ENCODE measurements at regions not wholly inside any gene's neighbourhood (a gene's known extent, or its start where the extent isn't known, plus 50 kb on each side); places are given as distances from the start of the nearest gene placed in this dataset.

DNA sequence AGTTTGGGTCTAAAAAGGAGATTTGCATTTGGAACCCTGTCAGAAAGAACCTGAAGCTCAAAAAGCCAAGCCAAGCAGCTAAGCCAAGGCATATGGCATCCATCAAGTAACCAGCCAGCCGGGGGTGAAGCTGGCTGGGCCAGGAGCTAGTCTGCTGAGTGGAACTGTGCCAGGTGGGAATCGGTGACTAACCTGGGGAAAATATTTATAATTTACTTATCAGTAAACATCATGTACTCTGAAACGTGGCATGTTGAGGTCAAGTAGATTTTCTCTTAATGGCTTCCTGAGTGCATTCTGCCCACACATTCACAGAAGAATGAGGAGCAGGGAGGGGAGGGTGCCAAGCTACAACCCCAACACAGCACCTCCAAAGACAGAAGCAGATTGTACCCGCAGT is 70.5 kb upstream of the SESN3 start:
- TF ChIP-seq, protein P1, sequence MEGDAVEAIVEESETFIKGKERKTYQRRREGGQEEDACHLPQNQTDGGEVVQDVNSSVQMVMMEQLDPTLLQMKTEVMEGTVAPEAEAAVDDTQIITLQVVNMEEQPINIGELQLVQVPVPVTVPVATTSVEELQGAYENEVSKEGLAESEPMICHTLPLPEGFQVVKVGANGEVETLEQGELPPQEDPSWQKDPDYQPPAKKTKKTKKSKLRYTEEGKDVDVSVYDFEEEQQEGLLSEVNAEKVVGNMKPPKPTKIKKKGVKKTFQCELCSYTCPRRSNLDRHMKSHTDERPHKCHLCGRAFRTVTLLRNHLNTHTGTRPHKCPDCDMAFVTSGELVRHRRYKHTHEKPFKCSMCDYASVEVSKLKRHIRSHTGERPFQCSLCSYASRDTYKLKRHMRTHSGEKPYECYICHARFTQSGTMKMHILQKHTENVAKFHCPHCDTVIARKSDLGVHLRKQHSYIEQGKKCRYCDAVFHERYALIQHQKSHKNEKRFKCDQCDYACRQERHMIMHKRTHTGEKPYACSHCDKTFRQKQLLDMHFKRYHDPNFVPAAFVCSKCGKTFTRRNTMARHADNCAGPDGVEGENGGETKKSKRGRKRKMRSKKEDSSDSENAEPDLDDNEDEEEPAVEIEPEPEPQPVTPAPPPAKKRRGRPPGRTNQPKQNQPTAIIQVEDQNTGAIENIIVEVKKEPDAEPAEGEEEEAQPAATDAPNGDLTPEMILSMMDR (conservative IDR thresholded peaks at IDR 0.05 in 1 of 2, IDR thresholded peaks at IDR 0.05 in 1 of 2; ENCODE audit: low read depth in 1 of 2, low read length in 2 of 2) = no peak
- no peak for TF ChIP-seq EZH2 (IDR thresholded peaks at IDR 0.05; ENCODE audit: low read length, missing control alignments)
